GM21423 (cell line): ENCODE measurements at regions not wholly inside any gene's neighbourhood (a gene's known extent, or its start where the extent isn't known, plus 50 kb on each side); places are given as distances from the start of the nearest gene placed in this dataset.

Experiments used
- ATAC-seq: cut with Tn5 transposase; IDR thresholded peaks from one replicate; pipeline ENCODE4 v1.9.1; 2021; ENCODE audit warnings: mild to moderate bottlenecking, moderate library complexity; ENCODE audit not compliant: unreplicated experiment

DNA sequence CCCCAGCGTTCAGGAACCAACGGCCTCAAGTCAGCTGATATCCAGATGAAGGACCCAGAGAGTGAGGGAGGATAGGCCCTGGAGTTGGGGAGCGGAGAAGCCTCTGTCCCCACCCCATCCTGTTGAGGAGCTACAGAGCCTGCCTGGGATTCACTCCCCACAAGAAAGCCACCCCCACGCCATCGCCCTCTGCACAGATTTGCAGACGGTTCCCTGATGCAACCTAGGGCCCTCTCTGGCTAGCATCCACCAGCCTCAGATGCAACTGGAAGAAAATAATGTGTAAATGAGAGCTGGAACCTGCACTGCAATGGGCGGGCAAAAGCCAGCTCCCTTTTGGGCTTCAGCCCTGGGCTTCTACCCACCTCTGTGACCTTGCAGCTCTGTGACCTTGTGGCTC is 185.6 kb downstream of the BCOR start:
- ATAC-seq: no peak

DNA sequence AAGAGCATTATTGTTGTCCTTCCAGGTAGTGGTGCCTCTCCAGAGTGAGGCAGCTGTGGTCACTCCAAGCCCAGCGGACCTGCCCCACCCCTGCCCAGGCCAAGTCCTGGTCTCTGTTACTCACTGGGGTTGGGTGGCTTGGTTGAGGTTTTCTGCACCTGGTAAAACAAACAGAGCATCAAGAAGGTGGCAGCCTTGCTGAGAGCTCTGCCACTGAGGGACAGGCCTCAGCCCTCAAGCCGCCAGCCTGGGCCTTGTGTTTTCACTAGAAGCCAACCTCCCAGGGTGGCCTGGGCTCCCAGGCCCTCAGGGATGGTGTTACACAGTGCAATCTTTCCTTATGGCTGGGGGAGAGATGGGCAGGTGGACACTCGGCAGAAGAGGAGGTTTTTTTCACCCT is 182.7 kb downstream of the BCOR start:
- ATAC-seq: no peak

DNA sequence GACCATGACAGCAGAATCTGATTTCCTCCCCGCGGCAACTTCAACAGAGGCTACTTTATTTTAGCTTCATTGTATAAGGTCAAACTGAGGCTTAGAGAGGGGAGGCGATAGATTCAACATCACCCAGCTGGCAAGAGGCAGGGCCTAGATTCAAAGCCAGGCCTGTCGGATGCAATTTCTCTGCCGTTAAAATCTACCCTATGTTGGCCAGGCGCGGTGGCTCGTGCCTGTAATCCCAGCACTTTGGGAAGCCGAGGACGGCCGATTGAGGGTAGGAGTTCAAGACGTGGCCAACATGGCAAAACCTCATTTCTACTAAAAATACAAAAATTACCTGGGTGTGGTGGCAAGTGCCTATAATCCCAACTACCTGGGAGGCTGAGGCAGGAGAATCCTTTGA is 182.2 kb downstream of the BCOR start:
- ATAC-seq: no peak

DNA sequence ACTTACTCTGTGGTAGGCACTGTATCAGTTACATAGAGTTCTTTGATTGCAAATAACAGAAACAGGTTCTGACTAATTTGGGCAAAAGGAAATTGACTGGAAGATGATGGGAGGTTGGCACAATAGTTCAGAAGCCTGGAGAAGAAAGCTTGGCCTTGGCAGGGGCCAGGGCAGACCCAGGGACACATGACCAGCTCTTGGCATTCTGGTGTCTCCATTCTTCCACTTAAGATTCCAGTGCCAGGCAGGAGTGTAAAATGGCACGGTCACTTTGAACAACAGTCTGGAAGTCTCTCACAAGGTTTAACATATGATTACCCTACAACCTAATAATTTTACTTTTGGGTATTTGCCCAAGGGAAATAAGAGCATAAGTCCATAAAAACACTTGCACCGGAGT is 175.9 kb downstream of the BCOR start:
- no peak for ATAC-seq

DNA sequence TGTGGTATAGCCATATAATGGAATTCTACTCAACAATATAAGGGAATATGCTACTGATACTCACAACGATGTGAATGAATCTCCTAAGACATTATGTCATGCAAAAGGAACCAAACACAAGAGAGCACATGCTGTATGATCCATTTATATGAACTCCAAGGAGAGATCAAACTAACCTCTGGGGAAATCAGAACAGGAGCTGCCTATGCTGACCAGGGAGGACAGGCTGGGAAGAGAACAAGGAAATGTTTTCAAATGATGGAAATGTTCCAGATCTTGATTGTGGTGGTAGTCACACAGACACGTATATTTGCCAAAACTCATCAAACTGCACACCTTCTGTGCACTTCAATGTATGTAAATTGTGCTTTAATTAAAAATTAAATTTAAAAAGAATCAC is 175.3 kb downstream of the BCOR start:
- no peak for ATAC-seq

DNA sequence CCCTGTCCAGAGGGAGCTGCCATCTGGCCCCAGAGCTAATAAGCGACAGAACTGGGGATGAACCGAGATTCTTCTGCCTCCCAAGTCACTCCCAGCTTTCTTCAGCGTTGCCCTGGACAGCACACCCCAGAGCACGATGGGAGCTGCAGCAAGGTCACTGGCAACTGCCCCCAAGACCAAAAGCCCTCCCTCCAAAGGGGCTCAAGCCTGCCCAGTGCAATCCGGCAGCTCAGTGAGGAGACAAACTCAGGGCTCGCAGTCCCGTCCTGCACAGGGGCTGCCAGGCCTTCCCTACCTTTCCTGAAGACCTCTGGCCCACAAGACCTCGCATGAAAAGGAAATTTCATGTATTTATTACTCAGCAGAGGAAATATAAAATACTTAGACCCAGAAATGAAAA is 174.8 kb downstream of the BCOR start:
- ATAC-seq: no peak

DNA sequence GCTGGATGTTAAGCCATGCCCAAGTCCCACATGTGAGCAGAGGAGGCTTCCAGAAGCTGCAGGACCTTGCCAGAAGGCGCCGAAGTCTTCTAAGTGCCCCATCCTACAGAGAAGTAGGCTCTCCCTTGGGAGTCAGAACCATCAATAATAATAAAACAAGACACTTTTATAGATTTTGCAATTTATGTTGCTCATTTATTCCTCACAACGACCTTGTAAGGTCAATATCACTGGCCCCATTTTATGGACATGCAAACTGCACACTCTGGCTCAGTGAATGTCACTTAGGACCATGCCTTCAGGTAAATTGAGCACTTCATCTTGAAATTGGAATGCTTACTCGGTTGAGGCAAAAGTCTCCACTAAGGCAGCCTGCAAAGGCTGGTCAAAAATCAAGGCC is 170.4 kb downstream of the BCOR start:
- no peak for ATAC-seq

DNA sequence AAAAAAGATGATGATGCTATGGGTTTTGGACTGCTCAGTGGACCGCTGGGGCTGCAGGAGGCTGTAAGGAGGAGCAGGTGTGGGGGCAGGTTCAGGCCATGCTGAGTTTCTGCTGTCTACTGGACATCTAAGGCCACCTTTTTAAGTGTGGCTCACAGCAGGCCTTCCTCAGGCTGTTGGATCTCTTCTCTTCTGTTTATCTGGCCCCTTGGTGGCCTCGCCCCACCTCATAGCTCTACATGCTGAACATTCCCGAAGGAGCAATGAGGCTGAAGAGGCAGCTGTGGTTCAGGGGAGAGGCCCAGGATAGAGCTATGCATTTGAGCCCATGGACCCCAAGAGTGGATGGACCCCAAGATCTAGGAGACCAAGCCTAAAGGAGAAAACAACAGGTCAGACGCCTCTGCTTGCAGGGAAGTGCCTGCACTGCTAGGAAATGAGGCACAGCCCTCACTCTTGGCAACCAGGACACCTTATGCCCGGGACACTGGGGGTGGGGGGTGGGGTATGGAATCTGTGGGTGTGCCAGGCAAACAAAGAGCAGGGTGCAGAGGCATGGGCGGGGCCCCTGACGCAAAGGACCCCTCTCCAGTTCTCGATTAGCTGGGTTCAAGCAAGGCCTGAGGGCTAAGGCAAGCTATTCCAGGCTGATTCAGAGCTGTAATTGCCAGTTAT is 168.9 kb downstream of the BCOR start:
- no peak for ATAC-seq

DNA sequence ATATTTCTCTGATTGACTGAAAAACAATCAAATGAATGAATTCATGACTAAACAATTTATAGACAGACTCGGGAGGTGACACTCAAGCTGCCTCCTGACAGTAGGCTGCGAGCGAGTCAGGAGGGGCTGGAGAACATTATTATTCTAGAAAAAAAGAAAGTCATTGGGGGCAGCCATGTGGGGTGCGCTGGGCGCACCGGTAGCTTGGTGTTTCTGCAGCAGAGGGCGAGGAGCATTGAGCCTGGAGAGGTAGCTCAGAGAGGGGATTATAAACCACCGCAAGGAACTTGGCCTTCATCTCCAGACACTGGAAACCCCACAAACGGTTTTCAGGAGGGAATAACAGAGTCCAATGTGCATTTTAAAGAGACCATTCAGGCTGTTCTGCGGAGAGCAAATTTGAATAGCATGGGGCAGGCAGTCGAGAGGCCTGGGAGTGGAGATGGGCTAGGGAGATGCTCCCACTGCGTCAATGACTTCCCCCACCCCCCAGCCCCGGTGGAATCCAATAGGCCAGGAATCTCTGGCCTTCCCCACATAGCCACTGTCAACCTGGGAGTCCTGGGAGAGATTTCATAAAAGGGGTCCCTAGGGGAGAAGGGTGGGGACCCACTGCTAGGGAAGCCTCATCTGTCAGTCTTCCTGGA is 168.3 kb downstream of the BCOR start:
- no peak for ATAC-seq

DNA sequence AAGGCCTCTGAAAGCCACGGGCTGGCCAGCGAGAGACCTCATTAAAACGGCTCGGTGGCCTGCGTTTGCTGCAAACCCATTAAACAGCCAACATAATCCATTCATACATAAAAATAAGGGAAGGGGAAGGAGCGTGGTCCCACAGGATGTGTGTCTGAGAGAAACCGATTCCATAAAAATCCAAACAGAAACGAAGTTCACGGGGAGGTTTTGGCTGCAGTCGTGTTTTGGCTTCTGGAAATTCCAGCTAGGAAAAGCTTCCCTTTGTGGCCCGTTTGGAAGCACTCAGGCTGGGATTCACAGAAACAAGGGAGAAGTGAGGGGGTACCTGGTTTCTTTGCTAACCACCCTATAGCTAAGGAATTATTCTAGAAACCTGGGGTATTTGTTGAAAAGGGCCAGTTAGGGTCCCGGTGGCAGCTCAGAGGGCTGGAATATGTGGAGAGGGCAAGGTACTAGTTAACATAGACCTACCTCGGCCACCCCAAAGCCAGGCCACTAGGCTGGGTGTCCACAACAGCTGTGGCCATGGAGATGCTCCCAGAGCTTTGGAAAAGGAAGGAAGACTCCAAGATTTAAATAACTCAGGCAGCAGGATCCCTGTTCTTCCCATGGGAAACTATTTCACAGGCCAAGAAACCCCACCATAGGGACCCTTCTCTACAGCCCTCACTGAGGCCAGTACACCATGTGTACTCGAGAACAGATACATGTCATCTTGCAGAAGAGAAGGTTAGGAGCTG is 166.8 kb downstream of the BCOR start:
- no peak for ATAC-seq

DNA sequence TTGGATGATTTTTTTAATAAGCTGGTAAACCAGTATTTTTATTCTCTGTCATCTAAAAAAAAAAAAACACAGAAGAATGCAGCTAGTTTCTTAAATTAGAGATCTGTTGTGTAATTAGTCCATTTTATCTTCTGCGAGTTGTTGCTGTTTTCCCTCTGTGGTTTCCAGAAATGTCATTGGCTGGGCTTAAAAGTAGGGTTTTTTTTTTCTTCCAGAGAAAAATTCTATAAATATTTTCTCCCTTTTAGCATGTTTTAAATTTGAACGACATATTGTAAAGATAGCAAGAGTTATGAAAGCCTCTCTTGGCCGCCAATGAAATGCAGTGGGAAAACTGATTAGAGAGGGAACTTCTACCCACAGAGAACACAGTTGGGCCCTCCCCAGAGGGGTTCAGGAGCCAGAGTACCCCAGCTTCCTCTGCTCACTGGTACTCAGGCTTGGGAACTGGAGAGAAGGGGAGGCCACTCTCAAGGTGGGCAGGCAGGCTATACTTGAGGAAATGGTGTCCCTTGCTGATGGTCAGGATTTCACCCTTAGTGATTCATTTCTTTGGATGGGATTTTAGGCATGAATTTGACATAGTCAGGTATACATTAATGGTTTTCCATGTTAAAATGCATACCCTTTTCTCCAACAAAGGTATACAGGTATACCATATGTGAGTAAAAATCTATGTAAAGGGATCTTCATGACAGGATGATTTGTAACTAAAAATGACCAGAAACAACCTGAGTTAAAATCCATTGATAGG is 166.1 kb downstream of the BCOR start:
- ATAC-seq: no peak

DNA sequence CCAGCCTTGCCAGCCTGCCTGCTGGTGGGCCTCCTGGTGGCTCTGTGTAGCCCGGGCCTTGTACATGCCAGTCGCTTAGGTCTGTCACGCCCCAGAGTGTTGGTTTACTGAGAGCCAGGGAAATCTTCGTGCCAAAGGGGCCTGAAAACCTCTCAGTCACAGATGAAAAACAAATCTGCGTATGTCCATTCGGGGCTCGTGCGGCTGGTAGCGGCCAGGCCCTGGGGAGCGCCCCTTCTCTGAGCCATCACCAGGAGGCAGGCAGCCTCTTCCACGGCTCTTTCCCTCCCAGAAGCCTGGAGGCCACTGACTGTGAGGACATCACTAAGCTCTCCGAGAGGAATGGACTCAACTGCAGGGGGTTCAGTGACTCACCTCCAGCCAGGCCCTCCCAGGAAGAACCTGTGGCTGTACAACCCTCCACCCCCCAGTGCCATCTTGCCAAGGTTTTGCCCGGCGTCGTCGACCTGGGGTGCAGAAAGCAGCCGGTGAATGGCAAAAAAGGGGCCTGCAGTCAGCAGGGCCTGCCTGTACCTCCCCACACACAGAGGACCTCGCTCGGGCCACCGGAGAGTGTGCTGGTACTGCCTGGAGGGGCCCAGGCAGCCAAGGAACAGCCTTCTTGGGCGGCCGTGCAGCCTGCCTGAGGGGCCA is 162.2 kb downstream of the BCOR start:
- ATAC-seq: no peak

DNA sequence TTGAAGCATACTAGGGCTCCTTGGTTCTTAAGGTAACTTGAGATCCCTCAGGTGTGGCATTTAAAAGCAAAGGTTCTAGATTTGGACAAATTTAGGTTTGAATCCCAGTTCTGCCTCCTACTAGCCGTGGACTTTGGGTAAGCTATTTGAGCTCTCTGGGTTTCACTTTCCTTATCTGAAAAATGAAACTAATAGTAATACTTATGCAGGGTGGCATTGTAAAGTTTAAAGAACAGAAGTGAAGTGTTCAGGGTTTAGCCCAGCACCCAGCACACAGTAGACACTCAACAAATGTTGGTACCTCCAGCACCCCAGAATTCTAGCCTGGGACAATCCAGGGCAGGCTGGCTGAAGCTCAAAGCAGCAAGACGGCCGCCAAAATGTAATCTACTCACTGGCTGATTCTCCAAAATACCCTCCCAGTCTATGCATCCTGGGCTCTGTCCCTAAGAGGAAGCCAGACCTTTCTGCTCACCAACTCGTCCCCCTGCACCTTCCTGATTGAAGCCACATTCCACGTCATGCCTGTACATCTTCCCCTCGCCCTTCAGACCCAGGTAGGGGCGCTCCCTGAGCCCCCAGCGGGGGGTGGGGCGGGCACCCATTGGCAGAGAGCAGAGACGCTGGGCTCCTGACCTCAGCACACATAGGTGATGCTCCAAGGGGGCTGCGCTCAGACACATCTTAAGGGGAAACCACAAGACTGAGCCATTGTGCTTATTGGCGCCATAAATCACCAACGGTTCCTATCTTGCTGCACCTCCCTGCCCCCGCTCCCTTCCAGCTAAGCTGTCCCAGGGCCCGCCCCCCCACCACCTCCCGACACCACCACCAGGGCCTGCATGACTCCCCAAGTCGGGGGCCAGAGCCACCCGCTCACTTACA is 160.6 kb downstream of the BCOR start:
- no peak for ATAC-seq

DNA sequence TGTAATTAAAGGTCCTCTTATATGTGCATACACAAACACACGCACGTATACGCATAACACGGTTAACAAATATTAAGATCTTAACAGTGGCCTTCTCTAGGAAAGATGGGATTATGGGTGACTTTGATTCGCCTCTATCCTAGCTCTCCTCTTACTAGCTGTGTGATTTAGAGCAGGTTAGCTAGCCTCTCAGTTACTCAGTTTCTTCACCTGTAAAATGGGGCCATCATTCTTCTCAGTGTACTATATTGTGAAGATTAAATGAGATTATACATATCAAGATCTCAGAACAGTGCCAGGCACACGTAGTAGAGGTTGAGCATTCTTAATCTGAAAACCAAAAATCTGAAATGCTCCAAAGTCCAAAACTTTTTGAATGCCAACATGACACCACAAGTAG is 159.3 kb downstream of the BCOR start:
- ATAC-seq: no peak

DNA sequence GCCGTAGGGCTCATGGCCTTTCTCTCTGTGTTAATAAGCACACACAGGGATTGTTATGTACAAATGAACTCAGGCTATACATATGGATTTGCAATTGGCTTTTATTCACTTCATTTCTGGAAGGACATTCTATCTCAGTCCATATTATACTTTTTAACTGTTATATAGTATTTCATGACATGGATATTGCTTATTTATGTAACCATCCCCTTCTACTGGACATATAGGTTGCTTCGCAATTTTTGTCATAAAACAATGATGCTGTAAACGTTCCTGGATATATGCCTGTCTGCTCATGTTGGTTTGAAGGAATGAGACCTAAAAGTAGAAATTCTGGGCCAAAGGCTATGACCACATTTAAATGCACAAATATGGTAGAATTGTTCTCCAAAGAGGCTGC is 158.1 kb downstream of the BCOR start:
- ATAC-seq: no peak

DNA sequence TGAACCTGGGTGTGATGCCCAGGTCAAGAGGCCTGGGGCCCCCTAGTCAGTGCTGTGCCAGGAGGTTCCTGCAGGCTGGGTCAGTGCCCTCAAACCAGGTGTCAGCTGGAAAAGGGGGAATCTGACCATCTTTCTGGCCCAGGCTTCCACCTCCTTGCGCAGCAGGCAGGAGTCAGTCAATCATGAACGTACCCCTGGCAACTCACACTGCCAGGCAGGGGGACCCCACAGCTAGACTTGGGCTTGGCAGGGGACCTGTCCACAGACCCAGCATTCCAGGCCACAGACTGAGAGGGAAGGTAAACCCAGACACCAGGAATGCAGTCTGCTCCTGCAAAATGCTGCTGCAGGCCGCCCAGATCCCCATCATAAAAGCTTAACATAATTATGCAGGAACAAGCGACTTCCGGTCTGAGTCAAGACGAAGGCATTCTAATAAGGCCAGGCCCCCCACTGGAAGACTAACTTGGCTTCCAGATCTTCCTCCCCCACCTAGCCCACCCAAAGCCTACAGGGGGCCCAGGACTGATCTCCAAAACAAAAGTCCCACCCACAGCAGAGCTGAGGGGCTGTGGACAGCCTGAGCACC is 156.3 kb downstream of the BCOR start:
- no peak for ATAC-seq

DNA sequence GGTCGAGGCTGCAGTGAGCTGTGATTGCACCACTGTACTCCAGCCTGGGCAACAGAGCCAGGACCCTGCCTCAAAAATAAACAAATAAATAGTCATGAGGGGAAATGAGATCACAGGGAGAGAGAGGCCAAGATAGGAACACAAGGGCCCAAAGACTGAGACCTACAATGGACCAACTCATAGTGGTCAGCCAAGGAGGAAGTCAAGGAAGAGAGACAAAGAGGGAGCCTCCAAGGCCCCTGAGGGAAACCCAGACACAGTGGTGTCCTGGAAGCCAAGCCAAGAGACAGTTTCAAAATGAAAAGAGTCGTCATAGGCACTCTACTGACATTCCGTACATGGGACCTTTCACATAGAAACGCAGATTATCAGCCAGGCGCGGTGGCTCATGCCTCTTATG is 153.3 kb downstream of the BCOR start:
- no peak for ATAC-seq

DNA sequence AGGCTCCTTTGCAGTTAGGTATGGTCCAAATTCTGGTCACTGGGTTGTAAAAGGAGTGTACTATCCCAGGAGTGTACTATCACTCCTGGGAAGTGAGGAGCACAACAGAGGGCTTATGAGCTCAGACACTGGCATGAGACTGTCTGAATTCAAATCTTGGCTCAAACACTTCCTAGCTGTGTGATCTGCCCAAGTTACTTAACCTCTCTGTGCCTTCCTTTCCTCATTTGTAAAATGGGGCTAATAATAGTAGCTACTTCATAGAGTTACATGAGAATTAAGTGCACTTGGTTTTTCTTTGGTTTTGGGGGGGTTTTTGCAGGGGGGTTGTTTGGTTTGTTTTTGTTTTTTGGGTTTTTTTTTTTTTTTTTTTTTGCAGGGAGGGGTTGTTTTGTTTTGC is 152.0 kb downstream of the BCOR start:
- ATAC-seq: no peak

DNA sequence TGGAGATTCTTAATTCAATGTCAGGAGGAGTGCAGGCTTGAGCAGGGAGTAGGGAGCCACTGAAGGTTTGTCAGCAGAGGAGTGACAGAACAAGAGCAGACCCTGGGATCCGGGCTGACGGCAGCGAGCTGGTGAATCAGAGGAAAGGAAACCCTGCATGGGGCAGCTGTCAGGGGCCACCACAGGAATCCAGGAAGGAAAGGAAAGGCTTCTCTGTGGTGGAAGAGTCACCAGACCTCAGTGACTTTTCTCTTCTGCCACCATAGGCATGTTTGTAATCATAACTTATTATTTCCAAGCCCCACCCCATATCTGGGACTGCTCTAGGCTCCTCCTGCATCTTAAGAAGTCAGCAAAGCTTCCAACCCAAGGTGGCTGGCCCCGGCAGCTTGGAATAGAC is 150.9 kb downstream of the BCOR start:
- ATAC-seq: no peak

DNA sequence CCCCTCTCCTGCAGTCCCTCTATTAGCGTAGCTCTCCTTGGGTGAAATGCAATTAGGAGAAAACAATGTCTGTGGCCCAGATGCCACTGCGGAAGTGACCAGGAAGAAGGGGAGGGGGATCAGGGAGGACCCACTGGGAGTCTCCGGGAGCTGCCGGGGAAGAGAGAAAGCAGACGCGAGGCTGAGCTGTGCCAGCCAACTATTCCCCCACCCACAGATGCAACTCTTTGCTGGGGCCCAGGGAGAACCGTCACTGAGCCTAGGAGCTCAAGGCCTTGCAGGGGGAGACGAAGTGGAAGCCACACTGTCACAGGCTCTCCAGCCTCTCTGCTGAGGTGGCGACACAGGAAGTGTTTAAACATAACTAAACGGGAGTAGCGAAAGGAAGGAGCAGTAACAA is 149.2 kb downstream of the BCOR start:
- no peak for ATAC-seq
